ENCODE measurements at regions not wholly inside any gene's neighbourhood (a gene's known extent, or its start where the extent isn't known, plus 50 kb on each side); places are given as distances from the start of the nearest gene placed in this dataset.

- no peak for TF ChIP-seq SAP30 (IDR thresholded peaks at IDR 0.05; ENCODE audit: insufficient read depth, insufficient replicate concordance, low read length)
- no peak for TF ChIP-seq CBX5 (IDR thresholded peaks at IDR 0.05; ENCODE audit: low read depth, low read length)
- TF ChIP-seq KDM1A (IDR thresholded peaks at IDR 0.05; ENCODE audit: borderline replicate concordance, low read length), result no peak
- TF ChIP-seq JUND (IDR thresholded peaks at IDR 0.05; ENCODE audit: low read length), result no peak
Measured at GRCh38 chr13:69292789-69293425, 814.7 kb upstream of the ATXN8OS start (continued).

All from H1 (cell line).